K562 (cell line): ENCODE measurements at regions not wholly inside any gene's neighbourhood (a gene's known extent, or its start where the extent isn't known, plus 50 kb on each side); places are given as distances from the start of the nearest gene placed in this dataset.

Source experiments
- HDGF ChIP-seq: fragments of 450-650 bp; IDR thresholded peaks from 2 replicates; pipeline ENCODE4 v1.6.1; 2016
- HMG20A ChIP-seq: fragments of 450-650 bp; formaldehyde crosslinking; conservative IDR thresholded peaks from 2 replicates; pipeline ENCODE4 v1.4.0; 2020; ENCODE audit warnings: mild to moderate bottlenecking, mixed read lengths
- JUN ChIP-seq, 2 experiments: sonication (generic) in 1 of 2; formaldehyde crosslinking in 1 of 2; IDR thresholded peaks; 2 replicates each; pipeline versions ENCODE4 v1.6.1 to v1.8.0; 2012 to 2022; ENCODE audit warnings: borderline replicate concordance in 2 of 2, mild to moderate bottlenecking in 2 of 2, improper control_type of control experiment in 1 of 2, low read depth in 1 of 2, low read length in 1 of 2, missing genetic modification reagents in 1 of 2
- MEF2A ChIP-seq: IDR thresholded peaks from 2 replicates; pipeline ENCODE4 v1.6.1; 2011; ENCODE audit warnings: low read depth, mild to moderate bottlenecking, low read length, moderate library complexity; ENCODE audit not compliant: control insufficient read depth
- POLR2A ChIP-seq: fragments of 450-650 bp; conservative IDR thresholded peaks from 2 replicates; pipeline ENCODE4 v1.6.1; 2016
- SIRT6 ChIP-seq: IDR thresholded peaks from one replicate; pipeline ENCODE4 v1.6.1; 2012; ENCODE audit warnings: low read depth, mild to moderate bottlenecking, control low read depth, inconsistent platforms, low read length, moderate library complexity
- ZBTB8A ChIP-seq: fragments of 450-650 bp; IDR thresholded peaks from 2 replicates; pipeline ENCODE4 v1.6.1; 2018; ENCODE audit warnings: mild to moderate bottlenecking, moderate library complexity; ENCODE audit not compliant: partially characterized antibody
- ZNF408 ChIP-seq: fragments of 250-450 bp; sonication (Bioruptor Pico); IDR thresholded peaks from 2 replicates; pipeline ENCODE4 v1.4.0; 2020; ENCODE audit warnings: low read depth, mild to moderate bottlenecking, moderate library complexity
- ZNF589 ChIP-seq: fragments of 200-800 bp; sonication (Bioruptor generic); IDR thresholded peaks from 2 replicates; pipeline ENCODE4 v1.6.1; 2016; ENCODE audit warnings: low read depth, missing genetic modification characterization, missing compliant biosample characterization
- TF ChIP-seq, protein P1 (sequence below): fragments of 250-450 bp; sonication (Bioruptor Pico); IDR thresholded peaks from 2 replicates; pipeline ENCODE4 v1.5.0; 2022; ENCODE audit warnings: mild to moderate bottlenecking
- TF ChIP-seq, protein P2 (sequence below), 2 experiments: fragments of 450-650 bp in 1 of 2; sonication (generic) in 1 of 2; formaldehyde crosslinking in 1 of 2; IDR thresholded peaks in 1 of 2; conservative IDR thresholded peaks in 1 of 2; 2 replicates each; pipeline versions ENCODE4 v1.6.1 to v1.8.1; 2016 to 2023; ENCODE audit warnings: mild to moderate bottlenecking in 2 of 2, moderate library complexity in 2 of 2, inconsistent platforms in 1 of 2, missing genetic modification reagents in 1 of 2
- TF ChIP-seq, protein P3 (sequence below): fragments of 450-650 bp; IDR thresholded peaks from 2 replicates; pipeline ENCODE4 v1.7.1; 2018; ENCODE audit warnings: mild to moderate bottlenecking, low read depth; ENCODE audit not compliant: partially characterized antibody

DNA sequence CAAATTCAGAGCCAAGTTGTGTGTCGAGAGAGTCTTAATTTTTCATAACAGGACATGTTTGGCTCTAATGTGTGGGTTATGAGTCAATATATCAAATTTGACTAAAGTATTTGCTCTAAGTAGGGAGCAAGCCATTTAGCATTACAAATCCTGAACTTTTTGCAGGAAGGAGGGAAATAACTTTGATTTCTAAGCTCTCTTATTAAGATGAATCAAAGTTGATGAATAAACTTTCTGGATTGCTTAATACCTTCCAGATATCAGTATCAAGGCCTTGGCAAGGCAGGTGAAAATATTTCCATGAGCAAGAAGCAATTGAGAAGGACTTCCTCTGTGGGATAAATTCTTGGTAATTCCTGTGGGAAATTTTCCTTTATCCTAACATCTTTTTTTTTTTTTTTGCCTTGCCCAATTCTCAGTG is 258.8 kb downstream of the AHR start:
- TF ChIP-seq, protein P1, sequence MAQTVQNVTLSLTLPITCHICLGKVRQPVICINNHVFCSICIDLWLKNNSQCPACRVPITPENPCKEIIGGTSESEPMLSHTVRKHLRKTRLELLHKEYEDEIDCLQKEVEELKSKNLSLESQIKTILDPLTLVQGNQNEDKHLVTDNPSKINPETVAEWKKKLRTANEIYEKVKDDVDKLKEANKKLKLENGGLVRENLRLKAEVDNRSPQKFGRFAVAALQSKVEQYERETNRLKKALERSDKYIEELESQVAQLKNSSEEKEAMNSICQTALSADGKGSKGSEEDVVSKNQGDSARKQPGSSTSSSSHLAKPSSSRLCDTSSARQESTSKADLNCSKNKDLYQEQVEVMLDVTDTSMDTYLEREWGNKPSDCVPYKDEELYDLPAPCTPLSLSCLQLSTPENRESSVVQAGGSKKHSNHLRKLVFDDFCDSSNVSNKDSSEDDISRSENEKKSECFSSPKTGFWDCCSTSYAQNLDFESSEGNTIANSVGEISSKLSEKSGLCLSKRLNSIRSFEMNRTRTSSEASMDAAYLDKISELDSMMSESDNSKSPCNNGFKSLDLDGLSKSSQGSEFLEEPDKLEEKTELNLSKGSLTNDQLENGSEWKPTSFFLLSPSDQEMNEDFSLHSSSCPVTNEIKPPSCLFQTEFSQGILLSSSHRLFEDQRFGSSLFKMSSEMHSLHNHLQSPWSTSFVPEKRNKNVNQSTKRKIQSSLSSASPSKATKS (CRISPR knock-in tag) = no peak
- TF ChIP-seq HDGF (no peak), JUN (IDR thresholded peaks at IDR 0.05; ENCODE audit: borderline replicate concordance, low read depth, low read length) (no peak), JUN (CRISPR knock-in tag; IDR thresholded peaks at IDR 0.05; ENCODE audit: borderline replicate concordance) (no peak), ZNF589 (CRISPR knock-in tag) (no peak), ZNF408 (no peak), HMG20A (CRISPR knock-in tag) (no peak), SIRT6 (no peak), ZBTB8A (no peak), MEF2A (no peak), POLR2A (no peak)
- TF ChIP-seq, protein P2, sequence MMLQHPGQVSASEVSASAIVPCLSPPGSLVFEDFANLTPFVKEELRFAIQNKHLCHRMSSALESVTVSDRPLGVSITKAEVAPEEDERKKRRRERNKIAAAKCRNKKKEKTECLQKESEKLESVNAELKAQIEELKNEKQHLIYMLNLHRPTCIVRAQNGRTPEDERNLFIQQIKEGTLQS (IDR thresholded peaks at IDR 0.05) = no peak
- TF ChIP-seq, protein P2 (CRISPR knock-in tag; conservative IDR thresholded peaks at IDR 0.05) = no peak
- TF ChIP-seq, protein P3, sequence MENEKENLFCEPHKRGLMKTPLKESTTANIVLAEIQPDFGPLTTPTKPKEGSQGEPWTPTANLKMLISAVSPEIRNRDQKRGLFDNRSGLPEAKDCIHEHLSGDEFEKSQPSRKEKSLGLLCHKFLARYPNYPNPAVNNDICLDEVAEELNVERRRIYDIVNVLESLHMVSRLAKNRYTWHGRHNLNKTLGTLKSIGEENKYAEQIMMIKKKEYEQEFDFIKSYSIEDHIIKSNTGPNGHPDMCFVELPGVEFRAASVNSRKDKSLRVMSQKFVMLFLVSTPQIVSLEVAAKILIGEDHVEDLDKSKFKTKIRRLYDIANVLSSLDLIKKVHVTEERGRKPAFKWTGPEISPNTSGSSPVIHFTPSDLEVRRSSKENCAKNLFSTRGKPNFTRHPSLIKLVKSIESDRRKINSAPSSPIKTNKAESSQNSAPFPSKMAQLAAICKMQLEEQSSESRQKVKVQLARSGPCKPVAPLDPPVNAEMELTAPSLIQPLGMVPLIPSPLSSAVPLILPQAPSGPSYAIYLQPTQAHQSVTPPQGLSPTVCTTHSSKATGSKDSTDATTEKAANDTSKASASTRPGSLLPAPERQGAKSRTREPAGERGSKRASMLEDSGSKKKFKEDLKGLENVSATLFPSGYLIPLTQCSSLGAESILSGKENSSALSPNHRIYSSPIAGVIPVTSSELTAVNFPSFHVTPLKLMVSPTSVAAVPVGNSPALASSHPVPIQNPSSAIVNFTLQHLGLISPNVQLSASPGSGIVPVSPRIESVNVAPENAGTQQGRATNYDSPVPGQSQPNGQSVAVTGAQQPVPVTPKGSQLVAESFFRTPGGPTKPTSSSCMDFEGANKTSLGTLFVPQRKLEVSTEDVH = no peak
